ENCODE measurements at regions not wholly inside any gene's neighbourhood (a gene's known extent, or its start where the extent isn't known, plus 50 kb on each side); places are given as distances from the start of the nearest gene placed in this dataset.
"Not testable (repeated sequence)": the region's sequence is repeated elsewhere in the genome, so short reads cannot be mapped to it uniquely, and the experiment has no call there.

GRCh38 chr10:23512355-23513058 lies 73.6 kb downstream of the OTUD1 start:
- Histone ChIP-seq H3K4me2 (ENCODE audit: low read length) (no peak overlapping the region), H2AFZ (ENCODE audit: low read depth, low read length) (no peak overlapping the region), H3K27me3 (ENCODE audit: low read depth, low read length) (no peaks in the 10 kb centered on the region), H3K36me3 (replicated peaks; ENCODE audit: low read depth, low read length) (no peaks in the 10 kb centered on the region), H3K79me2 (ENCODE audit: low read length) (no peaks in the 10 kb centered on the region), H3K9me3 (ENCODE audit: insufficient read depth, low read length) (no peaks in the 10 kb centered on the region), H3K9ac (ENCODE audit: low read length) (no peak overlapping the region), H3K4me1 (ENCODE audit: low read length) (no peaks in the 10 kb centered on the region), H3K4me3 (ENCODE audit: low read length) (no peak overlapping the region), H4K20me1 (ENCODE audit: insufficient read depth, low read length) (no peaks in the 10 kb centered on the region), H3K27ac (ENCODE audit: low read length) (no peak overlapping the region)
- TF ChIP-seq CTCF (IDR thresholded peaks at IDR 0.05; ENCODE audit: low read depth, low read length) (no peak), EZH2phosphoT487 (IDR thresholded peaks at IDR 0.05; ENCODE audit: low read depth) (no peak)

GRCh38 chr10:23513621-23514020 lies 74.7 kb downstream of the OTUD1 start:
- not testable (repeated sequence) for H3K79me2 ChIP-seq (ENCODE audit: low read length); H4K20me1 ChIP-seq (ENCODE audit: insufficient read depth, low read length); H3K27me3 ChIP-seq (ENCODE audit: low read depth, low read length); H3K4me3 ChIP-seq (ENCODE audit: low read length); H2AFZ ChIP-seq (ENCODE audit: low read depth, low read length); H3K4me1 ChIP-seq (ENCODE audit: low read length); H3K9me3 ChIP-seq (ENCODE audit: insufficient read depth, low read length); H3K9ac ChIP-seq (ENCODE audit: low read length); H3K36me3 ChIP-seq (replicated peaks; ENCODE audit: low read depth, low read length); H3K4me2 ChIP-seq (ENCODE audit: low read length); H3K27ac ChIP-seq (ENCODE audit: low read length)

GRCh38 chr10:23514321-23514720 lies 75.4 kb downstream of the OTUD1 start:
- Histone ChIP-seq H3K79me2 (ENCODE audit: low read length) (no peaks in the 10 kb centered on the region), H3K9ac (ENCODE audit: low read length) (no peak overlapping the region), H3K4me3 (ENCODE audit: low read length) (no peak overlapping the region), H3K4me1 (ENCODE audit: low read length) (no peaks in the 10 kb centered on the region), H3K36me3 (replicated peaks; ENCODE audit: low read depth, low read length) (no peaks in the 10 kb centered on the region), H3K9me3 (ENCODE audit: insufficient read depth, low read length) (no peaks in the 10 kb centered on the region), H3K4me2 (ENCODE audit: low read length) (no peak overlapping the region), H2AFZ (ENCODE audit: low read depth, low read length) (no peak overlapping the region), H3K27ac (ENCODE audit: low read length) (no peak overlapping the region), H4K20me1 (ENCODE audit: insufficient read depth, low read length) (no peaks in the 10 kb centered on the region), H3K27me3 (ENCODE audit: low read depth, low read length) (no peaks in the 10 kb centered on the region)
- TF ChIP-seq CTCF (IDR thresholded peaks at IDR 0.05; ENCODE audit: low read depth, low read length) (no peak), EZH2phosphoT487 (IDR thresholded peaks at IDR 0.05; ENCODE audit: low read depth) (no peak)

GRCh38 chr10:23516530-23516929 lies 77.7 kb downstream of the OTUD1 start:
- H4K20me1 ChIP-seq (ENCODE audit: insufficient read depth, low read length): no peaks in the 10 kb centered on the region
- TF ChIP-seq EZH2phosphoT487 (IDR thresholded peaks at IDR 0.05; ENCODE audit: low read depth): no peak
- TF ChIP-seq CTCF (IDR thresholded peaks at IDR 0.05; ENCODE audit: low read depth, low read length): peak; percentile 46

More at GRCh38 chr10:23516530-23516929, 77.7 kb downstream of the OTUD1 start:
- H3K9ac ChIP-seq (ENCODE audit: low read length): no peak overlapping the region
- H3K4me2 ChIP-seq (ENCODE audit: low read length): no peak overlapping the region
- no peak overlapping the region for H3K4me3 ChIP-seq (ENCODE audit: low read length)
- no peaks in the 10 kb centered on the region for H3K27me3 ChIP-seq (ENCODE audit: low read depth, low read length)
- no peaks in the 10 kb centered on the region for H3K4me1 ChIP-seq (ENCODE audit: low read length)
- H3K36me3 ChIP-seq (replicated peaks; ENCODE audit: low read depth, low read length): no peaks in the 10 kb centered on the region
- H3K9me3 ChIP-seq (ENCODE audit: insufficient read depth, low read length): no peaks in the 10 kb centered on the region
- H2AFZ ChIP-seq (ENCODE audit: low read depth, low read length): no peak overlapping the region
- no peak overlapping the region for H3K27ac ChIP-seq (ENCODE audit: low read length)
- no peaks in the 10 kb centered on the region for H3K79me2 ChIP-seq (ENCODE audit: low read length)
